Caco-2 (cell line): ENCODE measurements at regions not wholly inside any gene's neighbourhood (a gene's known extent, or its start where the extent isn't known, plus 50 kb on each side); places are given as distances from the start of the nearest gene placed in this dataset.

Experiments used
- BruUV-seq: library from RNA; stranded (reverse); fragments of 400-500 nt; replicated peaks from 2 replicates; lab custom pipeline; 2021; lab: Mats Ljungman, UMichigan
- CTCF ChIA-PET: fragments of 300-600 bp; sonication (Branson Sonifier 250); formaldehyde crosslinking; loops from one replicate; lab custom pipeline; 2022; ENCODE audit warnings: antibody characterized with exemption; lab: Charles Lee
- POLR2A ChIA-PET: fragments of 300-600 bp; sonication (Branson Sonifier 250); formaldehyde crosslinking; loops from one replicate; lab custom pipeline; 2022; ENCODE audit warnings: antibody characterized with exemption; lab: Charles Lee
- DNase-seq, 2 experiments: peaks; one replicate each; pipeline versions ENCODE4 v3.0.0 to v3.0.0-alpha.2; 2020 to 2022
- H3K27me3 ChIP-seq: replicated peaks from 2 replicates; pipeline ENCODE4 v1.6.0; 2011; ENCODE audit warnings: low read length; ENCODE audit not compliant: control insufficient read depth, insufficient read depth
- H3K36me3 ChIP-seq: 2 replicates; pipeline ENCODE4 v1.5.1; 2011; ENCODE audit warnings: low read length; ENCODE audit not compliant: control insufficient read depth, insufficient read depth
- H3K4me1 ChIP-seq: fragments of 250-450 bp; sonication (Bioruptor Pico); 2 replicates; pipeline ENCODE4 v1.5.1; 2020; ENCODE audit warnings: mild to moderate bottlenecking
- H3K4me3 ChIP-seq: 2 replicates; pipeline ENCODE4 v1.5.1; 2011; ENCODE audit warnings: low read depth, mild to moderate bottlenecking, control low read depth, low read length
- H3K9me3 ChIP-seq: fragments of 250-450 bp; sonication (Bioruptor Pico); 2 replicates; pipeline ENCODE4 v1.5.1; 2020; ENCODE audit warnings: mild to moderate bottlenecking, moderate library complexity
- H3K27ac Mint-ChIP-seq: one replicate; pipeline ENCODE4 v1.8.0; 2022; ENCODE audit warnings: mixed read lengths; ENCODE audit not compliant: unreplicated experiment
- H3K27me3 Mint-ChIP-seq: one replicate; pipeline ENCODE4 v1.8.0; 2022; ENCODE audit warnings: mixed read lengths; ENCODE audit not compliant: insufficient read depth, unreplicated experiment
- H3K36me3 Mint-ChIP-seq: one replicate; pipeline ENCODE4 v1.8.0; 2022; ENCODE audit warnings: mild to moderate bottlenecking, mixed read lengths; ENCODE audit not compliant: insufficient read depth, unreplicated experiment
- H3K4me1 Mint-ChIP-seq: one replicate; pipeline ENCODE4 v1.8.0; 2022; ENCODE audit warnings: low read depth, mixed read lengths; ENCODE audit not compliant: unreplicated experiment
- H3K4me3 Mint-ChIP-seq: one replicate; pipeline ENCODE4 v1.8.0; 2022; ENCODE audit warnings: mild to moderate bottlenecking, moderate library complexity, mixed read lengths; ENCODE audit not compliant: unreplicated experiment
- H3K9me3 Mint-ChIP-seq: one replicate; pipeline ENCODE4 v1.8.0; 2022; ENCODE audit warnings: mixed read lengths; ENCODE audit not compliant: unreplicated experiment
- intact Hi-C: fragments of 100-400 bp; cut with micrococcal nuclease; formaldehyde crosslinking; loops from one replicate; pipeline ENCODE4 v1.10.0; 2022; ENCODE audit not compliant: unreplicated experiment
- TF ChIP-seq, protein P1 (sequence below), 2 experiments: fragments of 200-600 bp in 1 of 2; IDR thresholded peaks; 1 replicate in 1 of 2; 2 replicates in 1 of 2; pipeline versions ENCODE4 v1.5.1 to v1.8.0; 2011 to 2022; ENCODE audit warnings: antibody characterized with exemption in 1 of 2, control low read depth in 1 of 2, inconsistent platforms in 1 of 2, low read depth in 1 of 2, low read length in 1 of 2, mild to moderate bottlenecking in 1 of 2, moderate library complexity in 1 of 2; ENCODE audit not compliant: insufficient read depth in 1 of 2, severe bottlenecking in 1 of 2, unreplicated experiment in 1 of 2

DNA sequence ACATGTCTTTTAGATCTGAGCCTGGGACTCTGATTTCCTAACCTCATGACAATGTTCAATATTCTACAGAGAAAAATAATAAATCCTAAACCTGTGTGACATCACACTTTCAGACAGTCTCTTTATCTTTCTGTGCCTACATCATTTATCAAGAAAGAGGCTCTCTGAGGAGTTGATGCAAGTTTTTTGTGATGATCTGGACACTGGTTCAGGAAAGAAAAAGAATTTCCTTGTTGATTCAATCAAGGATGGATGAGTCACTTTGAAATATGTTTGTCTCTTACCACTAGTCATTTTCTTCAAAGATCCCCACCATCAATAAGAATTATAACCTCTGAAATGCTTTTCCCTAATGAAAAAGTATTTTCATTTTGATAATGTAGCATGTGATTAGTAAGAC, 404.6 kb downstream of the WDR72 start:
- H3K36me3 Mint-ChIP-seq: no peaks in the 10 kb centered on the region
- DNase-seq: no peak
- TF ChIP-seq, protein P1, sequence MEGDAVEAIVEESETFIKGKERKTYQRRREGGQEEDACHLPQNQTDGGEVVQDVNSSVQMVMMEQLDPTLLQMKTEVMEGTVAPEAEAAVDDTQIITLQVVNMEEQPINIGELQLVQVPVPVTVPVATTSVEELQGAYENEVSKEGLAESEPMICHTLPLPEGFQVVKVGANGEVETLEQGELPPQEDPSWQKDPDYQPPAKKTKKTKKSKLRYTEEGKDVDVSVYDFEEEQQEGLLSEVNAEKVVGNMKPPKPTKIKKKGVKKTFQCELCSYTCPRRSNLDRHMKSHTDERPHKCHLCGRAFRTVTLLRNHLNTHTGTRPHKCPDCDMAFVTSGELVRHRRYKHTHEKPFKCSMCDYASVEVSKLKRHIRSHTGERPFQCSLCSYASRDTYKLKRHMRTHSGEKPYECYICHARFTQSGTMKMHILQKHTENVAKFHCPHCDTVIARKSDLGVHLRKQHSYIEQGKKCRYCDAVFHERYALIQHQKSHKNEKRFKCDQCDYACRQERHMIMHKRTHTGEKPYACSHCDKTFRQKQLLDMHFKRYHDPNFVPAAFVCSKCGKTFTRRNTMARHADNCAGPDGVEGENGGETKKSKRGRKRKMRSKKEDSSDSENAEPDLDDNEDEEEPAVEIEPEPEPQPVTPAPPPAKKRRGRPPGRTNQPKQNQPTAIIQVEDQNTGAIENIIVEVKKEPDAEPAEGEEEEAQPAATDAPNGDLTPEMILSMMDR (IDR thresholded peaks at IDR 0.05; ENCODE audit: insufficient read depth in 1 of 2, low read depth in 1 of 2, low read length in 1 of 2, severe bottlenecking in 1 of 2, unreplicated experiment in 1 of 2): no peak
- ChIA-PET POLR2A (no interaction called here), CTCF (no interaction called here)
- peaks cover 10% of the 10 kb centered on the region for H3K27me3 Mint-ChIP-seq
- no peak overlapping the region for H3K4me3 Mint-ChIP-seq
- no peaks in the 10 kb centered on the region for H3K4me1 Mint-ChIP-seq
- Histone ChIP-seq H3K9me3 (no peaks in the 10 kb centered on the region), H3K27me3 (no peaks in the 10 kb centered on the region), H3K36me3 (no peaks in the 10 kb centered on the region), H3K4me1 (no peaks in the 10 kb centered on the region), H3K4me3 (no peak overlapping the region)
- H3K27ac Mint-ChIP-seq: no peak overlapping the region
- intact Hi-C loops: no loop called here
- BruUV-seq: no TSS peak
- no peaks in the 10 kb centered on the region for H3K9me3 Mint-ChIP-seq

GRCh38 chr15:53351373-53351772, 408.1 kb downstream of the WDR72 start:
- H3K4me3 ChIP-seq: no peak overlapping the region
- POLR2A ChIA-PET: no interaction called here
- intact Hi-C loops: no loop called here
- BruUV-seq: no TSS peak
- Mint-ChIP-seq H3K4me1 (no peaks in the 10 kb centered on the region), H3K27me3 (peaks cover 3% of the 10 kb centered on the region), H3K9me3 (no peaks in the 10 kb centered on the region), H3K27ac (no peak overlapping the region), H3K4me3 (no peak overlapping the region), H3K36me3 (no peaks in the 10 kb centered on the region)
- no peaks in the 10 kb centered on the region for H3K27me3 ChIP-seq
- DNase-seq: no peak
- TF ChIP-seq, protein P1 (IDR thresholded peaks at IDR 0.05; ENCODE audit: insufficient read depth in 1 of 2, low read depth in 1 of 2, low read length in 1 of 2, severe bottlenecking in 1 of 2, unreplicated experiment in 1 of 2): no peak
- no peaks in the 10 kb centered on the region for H3K9me3 ChIP-seq
- no peaks in the 10 kb centered on the region for H3K36me3 ChIP-seq
- CTCF ChIA-PET: no interaction called here
- no peaks in the 10 kb centered on the region for H3K4me1 ChIP-seq

GRCh38 chr15:53346583-53346982, 412.9 kb downstream of the WDR72 start:
- TF ChIP-seq, protein P1 (IDR thresholded peaks at IDR 0.05; ENCODE audit: insufficient read depth in 1 of 2, low read depth in 1 of 2, low read length in 1 of 2, severe bottlenecking in 1 of 2, unreplicated experiment in 1 of 2): no peak
- no peak overlapping the region for H3K4me3 ChIP-seq
- no peaks in the 10 kb centered on the region for H3K36me3 ChIP-seq
- no peaks in the 10 kb centered on the region for H3K9me3 Mint-ChIP-seq
- POLR2A ChIA-PET: no interaction called here
- peaks cover 9% of the 10 kb centered on the region for H3K27me3 Mint-ChIP-seq
- intact Hi-C loops: no loop called here
- H3K4me1 Mint-ChIP-seq: no peaks in the 10 kb centered on the region
- no peaks in the 10 kb centered on the region for H3K36me3 Mint-ChIP-seq
- CTCF ChIA-PET: no interaction called here
- no peak overlapping the region for H3K27ac Mint-ChIP-seq
- no peak for DNase-seq
- no peak overlapping the region for H3K4me3 Mint-ChIP-seq
- no peaks in the 10 kb centered on the region for H3K4me1 ChIP-seq
- no peaks in the 10 kb centered on the region for H3K27me3 ChIP-seq
- H3K9me3 ChIP-seq: no peaks in the 10 kb centered on the region
- no TSS peak for BruUV-seq
